NCI-H2029 treated with DMSO at 0.1 percent for 48 hours (cell line): ENCODE measurements at regions not wholly inside any gene's neighbourhood (a gene's known extent, or its start where the extent isn't known, plus 50 kb on each side); places are given as distances from the start of the nearest gene placed in this dataset.
"Not testable (repeated sequence)": the region's sequence is repeated elsewhere in the genome, so short reads cannot be mapped to it uniquely, and the experiment has no call there.

Experiments
- DNase-seq: peaks from one replicate; lab custom pipeline; 2025; lab: John Stamatoyannopoulos, UW

DNA sequence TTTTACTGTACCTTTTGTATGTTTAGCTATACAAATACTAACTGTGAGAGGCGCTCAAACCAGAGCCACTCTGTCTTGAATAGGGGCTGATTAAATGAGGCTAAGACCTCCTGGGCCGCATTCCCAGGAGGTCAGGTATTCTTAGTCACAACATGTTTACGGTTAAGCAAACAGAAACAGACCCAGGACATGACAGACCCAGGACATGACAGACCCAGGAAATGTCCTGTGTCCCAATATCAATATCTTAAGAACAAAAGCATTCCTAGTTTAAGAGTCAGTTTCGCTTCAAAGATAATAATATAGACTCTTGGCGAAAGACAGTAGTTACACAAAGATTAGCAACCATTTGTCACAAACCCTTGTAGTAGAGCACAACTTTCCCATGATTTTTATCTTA lies 304.5 kb downstream of the CCSER2 start:
- no peak for DNase-seq

GRCh38 chr10:84634636-84635035 lies 306.2 kb downstream of the CCSER2 start:
- DNase-seq: no peak

- DNase-seq: not testable (repeated sequence)
Measured at GRCh38 chr10:84650628-84651027, 322.2 kb downstream of the CCSER2 start.

GRCh38 chr10:84654671-84655070 lies 326.3 kb downstream of the CCSER2 start:
- no peak for DNase-seq

DNA sequence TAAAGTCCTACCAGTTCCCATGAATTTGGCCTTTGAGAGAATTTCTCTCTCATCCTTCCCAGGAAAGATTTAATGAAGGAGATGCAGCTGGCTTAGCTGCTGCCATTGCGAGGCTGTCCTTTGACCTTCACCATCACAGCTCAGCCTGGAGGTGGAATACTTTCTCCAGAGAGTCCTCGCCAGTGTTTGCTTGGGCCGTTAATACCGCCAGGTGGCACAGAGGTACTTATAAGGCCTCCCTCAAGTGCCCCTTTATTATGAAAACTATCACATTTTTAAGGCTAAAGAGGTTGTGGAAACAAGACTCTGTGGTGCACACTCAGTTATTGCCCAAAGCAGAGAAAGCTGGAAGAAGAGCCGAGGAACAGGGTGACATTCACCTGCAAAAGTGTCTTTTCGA lies 330.6 kb downstream of the CCSER2 start:
- no peak for DNase-seq

GRCh38 chr10:84659497-84660439 lies 331.4 kb downstream of the CCSER2 start:
- DNase-seq: no peak

- DNase-seq: no peak
Measured at GRCh38 chr10:84660450-84661159, 332.2 kb downstream of the CCSER2 start.

GRCh38 chr10:84665211-84665610 lies 336.8 kb downstream of the CCSER2 start:
- no peak for DNase-seq

DNA sequence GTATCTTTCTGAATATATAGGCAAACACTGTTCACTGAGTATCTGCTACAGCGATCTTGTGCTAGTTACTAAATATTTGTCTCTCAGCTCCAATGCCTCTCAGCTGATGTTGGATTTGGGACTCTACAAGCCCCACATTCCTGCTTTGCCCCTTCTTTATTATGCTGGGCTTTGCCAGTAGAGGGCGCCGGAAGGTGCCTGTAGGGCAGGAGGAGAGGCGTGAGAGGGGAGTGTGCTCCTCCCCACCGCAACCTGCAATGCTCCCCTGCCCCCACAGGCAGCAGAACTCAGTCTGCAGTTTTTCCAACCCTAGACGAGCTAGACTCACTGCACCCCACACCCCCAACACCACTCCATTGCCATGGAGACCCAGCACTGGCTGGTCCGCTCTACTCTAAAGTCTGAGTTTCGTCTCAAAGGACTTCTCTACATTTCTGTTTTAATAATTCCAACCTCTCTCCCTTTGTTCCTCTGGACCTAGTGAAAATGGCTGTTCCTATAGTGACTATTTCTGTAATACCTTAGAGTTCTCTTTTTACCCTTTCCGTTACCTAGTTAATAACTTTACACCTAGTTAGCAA lies 337.6 kb downstream of the CCSER2 start:
- no peak for DNase-seq

DNA sequence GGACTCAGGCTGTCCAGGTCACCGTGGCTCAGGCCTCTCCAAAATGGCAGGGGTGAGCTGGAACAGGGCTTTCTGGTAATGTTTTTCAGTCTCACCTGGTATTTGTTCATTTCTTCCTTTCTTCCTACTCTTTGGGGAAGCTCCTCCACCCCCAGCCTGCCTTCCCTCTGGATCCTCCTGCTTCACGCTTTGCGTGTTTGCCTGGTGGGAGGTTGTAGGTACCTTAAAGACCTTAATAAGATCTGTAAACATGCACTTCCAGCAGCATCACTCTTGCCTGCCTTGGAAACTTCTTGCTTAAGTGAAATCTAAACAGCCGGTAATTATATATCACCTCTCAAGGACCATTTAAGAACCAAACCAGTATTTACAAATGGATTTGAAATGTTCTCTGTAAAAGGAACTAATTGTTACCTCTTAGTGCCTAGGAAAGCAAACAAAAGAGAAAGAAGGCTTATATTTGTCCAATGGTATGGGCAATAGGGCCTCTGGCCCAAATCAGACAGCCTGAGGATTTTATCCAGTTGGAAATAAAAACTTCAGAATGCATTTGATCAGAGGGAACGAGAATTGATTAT lies 339.9 kb downstream of the CCSER2 start:
- DNase-seq: no peak

GRCh38 chr10:84675060-84675459 lies 346.7 kb downstream of the CCSER2 start:
- no peak for DNase-seq

- no peak for DNase-seq
Measured at GRCh38 chr10:84676536-84676935, 348.1 kb downstream of the CCSER2 start.

- no peak for DNase-seq
Measured at GRCh38 chr10:84681781-84682180, 353.4 kb downstream of the CCSER2 start.

GRCh38 chr10:84683550-84683949 lies 355.2 kb downstream of the CCSER2 start:
- DNase-seq: no peak

- no peak for DNase-seq
Measured at GRCh38 chr10:84683980-84684740, 355.8 kb downstream of the CCSER2 start.

DNA sequence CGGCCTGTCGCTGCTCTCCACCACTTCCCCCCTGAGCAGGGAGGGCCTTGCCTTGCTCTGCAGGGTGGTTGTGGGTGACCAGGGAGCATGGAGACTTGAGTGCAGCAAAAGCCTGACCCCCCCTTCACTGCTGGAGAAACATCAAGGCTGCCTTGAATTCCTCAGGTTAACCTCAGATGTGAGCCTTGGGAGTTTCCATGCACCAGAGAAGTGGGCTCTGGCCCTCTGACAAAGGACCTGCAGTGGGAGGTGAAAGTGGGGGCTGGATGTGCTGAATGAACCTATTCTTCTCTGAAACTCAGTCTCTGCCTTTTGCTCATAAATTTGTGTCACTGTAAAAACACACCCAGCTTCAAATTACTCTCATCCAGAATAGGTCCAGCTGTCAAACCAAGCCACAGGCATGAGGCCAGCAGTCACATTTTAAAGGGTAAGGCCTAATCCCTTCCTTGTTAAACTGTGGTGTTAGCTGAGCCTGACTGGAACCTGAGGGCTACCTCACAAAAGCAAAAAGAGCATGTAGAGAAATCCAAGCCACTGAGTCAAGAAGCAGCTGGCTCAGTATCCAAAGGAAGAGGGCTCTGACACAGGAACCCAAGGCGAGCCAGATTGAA lies 356.8 kb downstream of the CCSER2 start:
- DNase-seq: no peak

DNA sequence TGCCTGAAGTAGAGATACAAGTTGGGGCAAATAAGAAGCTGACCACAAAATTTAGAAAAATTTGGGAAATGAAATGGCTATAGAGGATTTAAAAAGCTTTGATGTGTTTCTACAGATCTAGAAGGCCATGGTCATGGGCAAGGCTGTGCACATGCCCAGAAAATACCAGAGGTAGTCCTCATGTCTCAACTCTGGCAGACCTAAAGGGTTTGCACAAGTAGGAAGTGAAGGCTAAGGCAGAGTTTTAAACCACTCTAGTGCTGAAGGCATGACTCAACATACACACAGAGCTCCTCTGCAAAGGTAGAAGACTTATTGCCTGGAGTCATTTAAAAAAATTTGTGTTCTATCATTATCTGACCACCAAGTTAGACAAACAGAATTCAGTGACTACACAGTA lies 364.6 kb downstream of the CCSER2 start:
- no peak for DNase-seq

GRCh38 chr10:84695902-84696301 lies 367.5 kb downstream of the CCSER2 start:
- no peak for DNase-seq

DNA sequence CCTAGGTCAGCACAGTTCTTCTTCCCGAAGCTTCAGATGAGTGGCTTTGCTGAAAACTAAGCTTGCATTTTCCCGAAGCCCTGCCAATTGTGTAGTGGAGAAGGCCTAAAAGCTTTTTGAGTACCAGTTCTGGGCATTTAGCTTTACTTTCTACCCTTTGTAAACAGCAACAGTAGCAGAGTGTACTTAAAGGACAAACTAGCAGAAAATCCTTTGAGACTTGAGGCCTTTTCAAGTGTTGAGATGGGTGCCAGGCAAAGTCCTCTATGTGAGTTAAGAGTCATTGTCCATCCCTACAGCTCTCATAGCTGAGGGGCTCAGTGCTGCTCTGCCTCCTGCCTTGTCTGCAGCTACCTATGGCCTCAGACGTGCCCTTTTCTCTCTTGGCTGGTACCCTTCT lies 368.2 kb downstream of the CCSER2 start:
- DNase-seq: no peak

GRCh38 chr10:84698989-84699388 lies 370.6 kb downstream of the CCSER2 start:
- no peak for DNase-seq

DNA sequence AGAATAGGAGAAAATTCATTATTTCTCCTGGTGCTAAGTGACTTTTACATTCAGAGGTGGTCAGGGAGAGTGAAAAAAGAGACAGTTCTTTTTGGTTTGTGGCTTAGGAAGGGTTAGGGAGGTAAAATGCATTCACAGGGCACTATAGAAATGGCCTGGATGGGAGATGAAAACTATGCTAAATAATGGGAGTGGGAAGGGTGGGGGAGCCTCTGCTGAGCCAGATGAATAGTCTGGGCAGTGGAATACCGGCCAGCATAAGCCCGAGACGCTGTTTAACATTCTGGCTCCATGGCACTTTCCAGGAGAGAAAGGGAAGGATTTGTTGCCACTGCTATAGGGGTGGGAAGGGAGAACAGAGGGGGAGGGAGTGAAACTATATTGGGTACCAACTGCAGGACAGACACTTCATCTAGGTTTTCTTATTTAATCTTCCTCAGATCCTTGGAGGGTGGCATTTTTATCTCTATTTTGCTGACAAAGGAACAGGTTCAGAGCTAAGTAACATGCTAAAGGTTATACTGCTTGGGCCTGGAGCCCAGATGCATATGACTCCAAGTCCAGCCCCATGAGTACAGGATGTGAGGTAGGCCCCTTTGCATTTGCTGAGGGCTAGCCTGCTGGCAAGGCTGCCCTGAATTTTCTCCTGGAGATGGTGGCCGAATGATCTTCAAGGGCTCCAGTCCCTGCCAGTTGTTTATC lies 372.4 kb downstream of the CCSER2 start:
- no peak for DNase-seq
